NCI-H345 treated with DMSO at 0.1 percent for 48 hours (cell line): ENCODE measurements at regions not wholly inside any gene's neighbourhood (a gene's known extent, or its start where the extent isn't known, plus 50 kb on each side); places are given as distances from the start of the nearest gene placed in this dataset.

Experiments
- DNase-seq: peaks from one replicate; lab custom pipeline; 2025; ENCODE audit not compliant: unreplicated experiment; lab: John Stamatoyannopoulos, UW

DNA sequence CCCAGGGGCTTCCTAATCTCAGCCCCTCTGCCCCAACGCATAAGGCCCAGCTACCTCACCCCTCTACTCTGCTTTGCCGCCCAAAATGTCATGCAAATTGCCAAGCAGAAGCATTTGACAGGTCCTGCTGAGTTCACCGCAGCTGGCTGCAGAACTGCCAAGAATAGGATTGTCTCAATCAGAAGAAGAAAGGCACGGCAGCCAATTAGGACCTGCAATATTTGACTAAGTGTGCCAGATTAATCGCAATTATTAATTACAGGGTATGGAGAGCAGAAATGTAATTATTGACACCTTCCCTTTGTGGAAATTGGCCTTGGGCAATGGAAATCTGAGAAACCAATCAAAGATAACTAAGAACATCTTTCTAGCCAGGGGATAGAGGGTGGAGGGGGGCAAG, 318.6 kb downstream of the LRFN2 start:
- no peak for DNase-seq

DNA sequence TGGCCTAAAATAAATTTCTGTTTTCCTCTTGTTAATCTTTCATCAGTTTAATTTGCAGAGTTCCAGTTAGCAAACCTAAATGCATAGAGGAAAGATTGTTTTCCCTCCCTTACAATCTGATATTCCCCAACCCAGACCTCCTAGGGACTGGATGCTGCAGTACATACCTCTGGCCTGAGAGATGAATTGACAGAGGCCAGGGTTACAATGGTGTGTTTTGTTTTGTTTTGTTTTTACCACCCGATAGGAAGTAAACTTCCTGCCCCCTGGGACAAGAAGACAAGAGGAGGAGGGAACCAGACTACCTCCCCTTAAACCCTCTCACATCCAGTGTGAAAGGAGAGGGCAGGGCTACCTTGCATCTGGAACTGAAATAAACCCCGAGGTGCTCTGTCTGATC, 319.0 kb downstream of the LRFN2 start:
- no peak for DNase-seq

DNA sequence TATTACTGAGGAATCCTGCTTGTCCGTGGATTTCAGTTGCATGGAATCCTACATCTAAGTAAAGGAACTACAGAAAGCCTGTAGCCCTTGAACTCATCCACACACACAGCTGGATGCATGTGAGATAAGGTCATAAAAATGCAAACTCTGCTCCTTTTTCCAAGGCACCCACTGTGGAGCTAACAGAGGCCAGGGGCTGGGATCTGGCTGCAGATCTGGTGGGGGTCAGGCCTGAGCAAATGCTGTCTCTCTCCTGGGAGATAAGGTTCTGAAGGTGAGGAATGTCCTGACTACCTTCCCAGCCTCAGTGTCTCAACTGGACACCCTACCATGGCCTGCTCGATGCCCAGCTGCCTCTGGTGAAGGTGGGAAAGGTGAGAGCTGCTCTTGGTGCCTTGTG, 321.5 kb downstream of the LRFN2 start:
- no peak for DNase-seq

DNA sequence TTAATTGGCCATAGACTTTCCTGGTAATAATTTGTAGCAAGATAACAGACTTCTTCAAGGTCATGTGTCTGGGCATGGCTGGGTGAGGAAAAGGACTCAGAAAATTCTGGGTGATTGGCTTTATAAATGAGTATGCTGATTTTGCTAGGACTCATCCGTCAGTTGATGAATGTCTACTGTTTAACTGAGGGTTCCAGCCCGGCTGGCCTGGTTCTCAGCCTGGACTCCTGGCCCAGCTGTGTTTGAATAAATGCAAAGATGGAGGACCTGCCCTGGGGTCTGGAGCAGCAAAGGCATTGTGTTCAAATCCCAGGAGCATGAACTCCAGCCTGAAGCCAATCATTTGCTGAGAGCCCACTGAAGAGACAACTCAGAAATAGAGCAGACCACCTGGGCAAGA, 323.2 kb downstream of the LRFN2 start:
- no peak for DNase-seq

DNA sequence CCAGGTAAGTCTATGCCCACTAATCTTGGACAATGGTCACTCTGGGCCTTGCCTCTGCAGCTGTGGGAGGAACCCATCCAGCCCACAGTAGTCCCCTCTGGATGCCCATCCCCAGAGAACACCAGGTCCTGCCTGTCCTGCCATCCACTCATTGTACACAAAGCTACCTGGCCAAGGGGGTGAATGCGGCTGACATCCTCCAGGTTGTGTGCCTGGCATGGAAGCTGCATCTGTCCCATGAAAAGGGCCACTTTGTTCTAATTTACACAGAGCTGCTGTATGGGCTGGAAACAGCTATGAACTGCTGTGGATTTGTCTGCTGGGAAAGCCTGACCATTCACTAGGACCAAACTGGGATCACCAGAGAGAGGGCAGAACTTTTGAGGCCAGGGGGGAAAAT, 324.8 kb downstream of the LRFN2 start:
- DNase-seq, result no peak

DNA sequence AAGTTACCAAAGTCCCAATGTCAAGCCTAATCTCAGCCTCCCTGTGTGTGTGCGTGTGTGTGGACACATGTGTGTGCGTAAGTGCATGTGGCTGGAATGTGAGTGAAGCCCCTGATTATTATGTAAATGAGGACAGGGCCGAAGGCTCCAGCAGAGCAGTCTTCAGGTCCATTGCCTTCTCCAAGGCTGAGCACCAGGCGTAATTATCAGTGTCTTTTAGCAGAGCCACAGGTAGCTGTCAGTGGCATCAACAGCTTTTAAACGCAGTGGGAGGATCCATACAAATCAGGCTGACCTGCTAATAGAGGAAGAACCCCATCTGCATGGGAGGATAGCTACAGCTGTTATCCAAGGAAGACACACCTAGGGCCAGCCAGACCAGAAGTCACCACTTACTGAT, 324.3 kb upstream of the MOCS1 start:
- DNase-seq, result no peak

DNA sequence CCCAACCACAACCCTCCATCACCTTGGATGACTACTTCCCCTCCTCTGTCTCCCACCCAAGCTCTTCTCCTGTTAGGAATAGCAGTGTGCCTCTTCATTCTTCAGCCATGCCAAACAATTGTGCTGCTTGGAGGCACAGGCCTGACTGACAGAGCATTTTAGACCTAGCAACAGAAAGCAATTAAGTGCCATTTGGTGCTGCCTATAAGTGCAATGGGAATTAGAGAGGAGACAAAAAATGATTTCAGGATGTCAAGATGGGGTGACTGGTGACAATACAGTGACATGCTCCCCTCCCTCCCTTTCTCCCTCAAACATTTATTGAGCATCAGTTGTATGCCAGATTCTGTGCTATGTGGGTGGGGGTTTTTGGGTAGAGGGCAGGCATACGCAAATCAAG, 322.6 kb upstream of the MOCS1 start:
- no peak for DNase-seq

DNA sequence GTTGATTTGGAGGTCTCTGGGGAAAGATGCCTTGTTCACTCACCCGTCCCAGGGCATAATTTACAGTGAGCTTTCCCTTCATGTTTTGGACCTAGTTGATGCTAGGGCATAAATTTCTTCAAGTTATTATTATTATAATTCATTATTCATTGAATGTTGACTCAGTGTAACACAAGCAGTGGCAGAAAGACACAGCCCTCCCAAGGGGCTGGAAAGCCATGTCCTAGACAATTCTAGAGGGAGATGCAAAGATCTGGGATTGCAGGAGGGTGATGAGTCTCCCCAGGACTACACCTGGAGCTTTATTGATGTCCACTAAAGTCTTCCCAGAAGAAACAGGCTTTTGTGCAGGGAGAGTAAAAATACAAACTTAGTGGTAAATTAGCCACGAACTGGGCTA, 322.0 kb upstream of the MOCS1 start:
- DNase-seq, result no peak

DNA sequence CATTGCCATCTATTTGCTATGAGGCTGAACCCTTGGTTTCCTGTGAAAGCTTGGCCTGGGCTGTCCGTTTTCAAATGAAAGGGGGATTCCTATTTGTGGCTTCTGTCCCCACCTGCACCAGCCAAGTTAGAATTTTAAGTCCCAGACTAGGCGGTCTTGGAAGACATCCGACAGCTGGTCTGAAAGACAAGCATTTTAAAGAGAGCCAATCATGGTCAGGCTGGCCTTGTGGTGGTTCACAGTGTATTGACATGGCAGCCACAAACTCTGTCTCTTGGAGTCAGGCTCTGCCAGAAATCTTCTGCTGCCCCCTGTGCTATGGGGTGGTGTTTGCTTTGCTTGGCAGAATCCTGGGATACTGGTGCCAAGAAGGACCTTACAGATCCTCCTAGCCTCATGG, 319.2 kb upstream of the MOCS1 start:
- DNase-seq, result no peak

DNA sequence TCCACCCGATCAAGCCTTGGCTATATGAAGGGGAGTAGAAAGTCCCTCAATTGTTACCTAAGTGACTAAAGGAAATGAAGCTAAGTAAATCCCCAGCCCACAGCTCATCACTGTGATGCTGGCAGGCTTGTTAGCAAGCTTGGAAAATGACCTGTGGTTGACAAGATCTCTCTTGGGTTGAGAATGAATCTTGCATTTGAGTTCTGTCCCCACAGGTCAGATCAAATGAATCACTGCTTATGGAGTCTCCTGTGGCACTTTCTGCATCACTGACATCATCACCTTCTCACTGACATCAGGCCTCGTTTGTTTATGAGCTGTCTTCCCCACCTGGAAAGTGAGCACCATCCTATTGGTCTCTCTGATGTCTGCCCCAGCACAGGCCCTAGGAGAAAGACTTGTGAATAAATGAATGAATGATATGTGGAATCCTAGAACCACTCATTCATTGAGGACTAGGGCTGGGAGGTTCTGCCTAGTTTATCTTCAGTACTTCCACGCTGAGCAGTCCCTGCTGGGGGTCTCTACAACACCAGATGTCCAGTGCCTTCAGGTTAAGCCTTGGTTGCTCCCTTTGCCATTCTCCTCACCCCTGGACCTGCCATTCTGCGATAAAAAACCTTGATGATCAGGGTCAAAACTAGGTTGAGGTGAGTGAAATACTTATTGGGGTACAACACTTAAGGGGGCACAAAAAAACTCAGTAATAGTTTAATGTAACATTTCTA, 318.4 kb upstream of the MOCS1 start:
- no peak for DNase-seq

DNA sequence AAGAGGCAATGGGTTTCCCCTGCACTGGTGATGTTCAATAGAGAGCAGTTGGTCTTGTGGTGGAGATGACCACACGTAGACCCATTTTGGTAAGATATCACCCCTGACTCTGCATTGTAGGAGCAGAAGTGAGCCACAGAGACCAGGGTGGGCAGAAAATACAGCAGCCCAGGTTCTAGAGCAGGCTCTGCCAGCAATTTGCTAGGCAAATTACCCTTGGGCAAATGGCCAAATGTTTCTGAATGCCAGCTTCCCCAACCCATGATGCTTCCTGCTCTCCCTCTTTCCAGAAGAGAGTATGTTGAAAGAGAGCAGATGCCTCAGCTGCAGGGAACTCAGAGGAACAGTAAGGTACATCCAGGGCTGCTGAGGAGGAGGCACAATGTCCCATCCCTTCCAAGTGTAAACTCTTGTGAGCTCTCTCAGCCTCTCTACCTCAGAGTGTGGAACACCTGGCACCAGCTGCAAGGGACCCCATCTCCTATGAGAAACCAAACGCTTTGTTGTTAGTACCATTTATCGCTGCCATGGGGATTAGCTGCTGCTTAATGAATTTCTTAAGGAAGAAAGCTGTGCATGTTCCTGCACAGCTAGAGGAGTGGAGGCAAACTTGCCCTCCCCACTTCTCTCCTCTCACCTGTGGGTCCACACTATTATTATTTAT, 317.5 kb upstream of the MOCS1 start:
- DNase-seq, result peak; percentile 26

DNA sequence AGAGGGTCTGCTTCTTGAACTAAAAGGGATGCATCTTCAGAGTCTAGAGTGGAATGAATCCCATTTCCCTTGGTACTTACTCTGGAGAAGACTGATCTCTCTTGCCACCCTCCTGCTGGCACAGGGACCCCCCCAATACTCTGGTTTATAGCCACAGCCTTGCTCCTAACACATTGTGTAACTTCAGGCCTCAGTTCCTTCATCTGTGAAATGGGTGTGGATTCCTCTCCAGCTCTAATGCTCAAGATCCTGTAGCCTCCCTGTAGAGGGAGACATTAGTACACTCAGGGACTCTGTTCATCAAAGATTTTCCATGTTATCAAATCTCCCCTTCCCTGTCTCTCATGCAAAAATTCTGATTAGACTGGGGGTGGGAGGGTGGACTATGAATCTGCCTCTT, 315.7 kb upstream of the MOCS1 start:
- DNase-seq, result no peak

DNA sequence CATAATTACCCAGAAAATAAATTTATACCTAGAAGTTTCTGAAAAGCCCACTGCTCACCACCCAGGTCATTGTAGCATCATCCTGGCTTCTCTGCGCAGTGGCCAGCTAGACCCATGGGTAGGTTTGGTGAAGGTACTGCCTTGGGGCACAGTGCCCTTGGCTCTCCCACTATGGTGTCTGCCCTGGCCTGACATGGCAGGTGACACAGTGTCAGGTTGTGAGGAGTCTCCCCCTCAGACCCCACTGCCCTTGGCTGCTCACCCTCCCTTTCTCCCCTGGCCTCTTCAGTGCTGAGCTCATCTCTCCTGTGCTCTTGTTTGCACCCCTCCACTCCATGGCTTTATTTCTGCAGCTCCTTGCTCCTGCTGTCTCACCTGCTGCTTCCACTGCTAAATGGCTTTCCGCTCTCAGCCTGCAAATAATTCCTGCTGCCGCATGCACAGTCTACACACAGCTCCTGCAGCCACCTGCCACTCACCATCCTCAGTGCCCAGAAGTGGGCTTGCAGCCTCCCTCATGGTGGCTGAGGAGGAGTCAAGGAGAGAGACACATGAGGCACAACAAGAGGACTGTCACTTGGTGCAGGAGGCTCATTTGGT, 313.4 kb upstream of the MOCS1 start:
- peak; percentile 36 for DNase-seq

DNA sequence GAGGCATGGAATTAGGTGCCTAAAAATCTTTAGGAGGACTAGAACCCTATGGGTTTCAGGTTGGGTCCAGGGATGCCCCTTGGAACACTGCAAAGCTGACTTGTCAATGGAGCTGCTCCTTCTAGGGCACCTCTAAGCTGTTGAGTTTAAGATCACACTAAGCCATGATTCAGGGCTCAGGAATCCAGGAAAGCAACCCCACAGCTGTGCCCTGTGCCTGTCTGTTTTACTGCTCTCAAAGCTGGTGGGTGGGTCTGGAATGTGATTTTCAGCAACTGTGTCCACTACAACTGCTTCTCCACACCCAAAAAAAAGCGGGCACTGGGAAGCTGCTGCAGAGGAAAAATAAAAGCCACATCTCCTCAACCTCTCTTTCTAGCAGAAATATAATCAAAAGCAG, 310.4 kb upstream of the MOCS1 start:
- DNase-seq, result no peak

DNA sequence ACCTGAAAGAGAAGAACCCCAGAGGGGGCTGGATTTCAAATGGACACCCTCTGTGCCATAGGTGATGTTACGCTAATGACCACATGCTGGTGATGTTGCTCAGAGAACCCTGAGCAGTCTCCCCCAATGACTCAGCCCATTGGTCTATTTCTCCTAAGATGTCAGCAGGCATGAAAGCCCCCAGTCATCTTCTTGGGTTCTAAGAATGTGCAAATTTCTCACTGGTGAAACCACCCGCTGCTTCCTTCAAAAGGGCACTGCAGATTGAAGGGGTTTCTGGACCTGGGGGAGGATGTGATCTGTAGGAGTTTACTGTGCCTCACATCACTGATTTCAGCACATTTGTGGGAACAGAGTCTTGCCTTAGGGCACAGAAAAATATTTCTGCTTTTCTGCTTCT, 298.4 kb upstream of the MOCS1 start:
- no peak for DNase-seq

DNA sequence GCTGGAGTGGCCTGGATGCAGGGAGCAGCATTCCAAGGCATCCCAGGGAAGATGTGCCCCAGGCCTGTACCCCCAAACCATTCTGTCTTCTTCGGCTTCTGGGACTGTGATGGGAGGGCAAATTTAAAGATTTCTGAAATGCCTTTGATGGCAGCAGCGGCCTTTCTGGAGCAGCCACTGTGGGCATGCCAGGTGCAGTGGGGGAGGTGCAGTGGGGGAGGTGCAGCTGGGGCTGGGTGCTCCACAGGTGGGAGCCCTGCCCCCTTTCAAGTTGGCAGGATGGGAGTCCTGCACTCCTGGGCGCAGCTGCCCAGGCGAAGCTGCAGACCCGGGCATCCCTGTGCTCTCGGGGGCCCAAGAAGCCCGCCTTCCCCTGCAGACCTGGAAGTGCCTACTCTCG, 293.5 kb upstream of the MOCS1 start:
- no peak for DNase-seq

DNA sequence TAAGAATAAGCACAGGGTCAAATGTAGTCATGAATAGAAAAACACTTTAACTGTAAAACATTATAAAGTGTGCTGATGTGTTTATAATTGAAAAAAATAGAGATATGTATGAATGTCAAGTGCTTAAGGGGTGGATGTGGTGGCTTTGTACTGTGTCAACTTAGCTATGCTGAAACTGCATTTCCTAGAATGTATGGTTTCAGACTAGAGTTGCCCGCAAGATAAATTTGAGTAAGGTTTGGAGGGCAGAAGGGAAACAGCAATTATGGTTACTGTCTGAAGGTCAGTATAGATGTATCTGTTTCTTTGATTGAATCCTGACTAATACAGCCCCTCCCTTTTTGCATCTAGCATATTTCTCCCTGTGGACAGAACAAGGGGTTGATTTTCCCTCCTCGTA, 288.1 kb upstream of the MOCS1 start:
- DNase-seq, result no peak

DNA sequence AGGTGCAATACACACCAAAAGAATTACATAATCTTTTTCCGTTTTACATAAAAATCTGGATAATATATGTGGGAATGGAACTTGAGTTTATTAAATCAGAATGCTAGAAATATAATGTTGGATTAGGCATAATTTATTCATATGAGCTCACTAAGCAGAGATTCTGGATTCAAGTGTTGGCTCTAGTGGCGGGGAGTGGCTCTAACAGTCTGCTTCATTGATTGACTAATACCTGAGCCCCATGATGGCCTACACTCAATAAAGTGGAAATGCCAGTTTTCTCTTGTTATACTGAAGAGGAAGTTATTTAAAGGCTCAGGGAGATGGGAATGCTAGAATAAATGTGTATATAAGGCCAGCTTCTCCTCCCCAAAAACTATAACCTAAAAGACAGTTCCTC, 285.5 kb upstream of the MOCS1 start:
- no peak for DNase-seq

DNA sequence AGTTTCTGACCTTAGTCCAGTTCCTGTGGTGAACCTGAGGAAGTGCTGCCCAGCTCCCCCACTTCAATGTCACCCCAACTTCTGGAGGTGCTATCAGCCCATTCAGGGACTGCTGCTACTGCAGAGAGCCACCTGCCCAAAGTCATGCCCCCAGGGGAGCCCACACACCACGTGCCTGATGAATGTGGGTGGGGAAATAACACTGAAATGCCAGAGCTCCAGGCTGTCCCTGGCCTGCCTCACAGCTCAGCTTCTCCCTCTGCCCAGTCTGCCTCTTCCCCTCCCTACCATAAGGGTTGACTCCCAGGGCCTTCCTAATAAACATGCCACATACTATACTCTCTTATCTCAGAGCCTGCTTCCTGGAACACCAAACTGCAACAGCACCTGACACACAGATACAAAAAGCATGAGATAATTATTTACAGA, 276.4 kb upstream of the MOCS1 start:
- no peak for DNase-seq

DNA sequence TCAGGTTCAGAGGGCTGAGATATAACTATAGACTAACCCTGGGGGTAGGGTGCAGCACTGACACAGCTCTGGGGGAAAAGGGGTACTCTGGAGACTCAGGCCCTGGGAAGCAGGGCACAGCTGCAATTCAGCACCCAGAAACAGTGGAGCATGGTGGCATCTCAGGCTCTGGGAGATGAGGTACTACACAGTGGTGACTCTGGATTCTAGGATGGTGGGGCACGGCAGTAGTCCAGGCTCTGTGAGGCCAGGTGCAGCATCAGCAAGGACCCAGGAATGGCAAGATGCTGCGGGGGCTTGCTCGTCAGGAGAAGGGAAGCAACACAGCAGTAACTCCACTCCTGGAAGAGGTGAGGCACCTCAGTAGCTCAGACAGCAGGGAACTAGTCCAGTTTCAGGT, 271.5 kb upstream of the MOCS1 start:
- DNase-seq, result no peak

DNA sequence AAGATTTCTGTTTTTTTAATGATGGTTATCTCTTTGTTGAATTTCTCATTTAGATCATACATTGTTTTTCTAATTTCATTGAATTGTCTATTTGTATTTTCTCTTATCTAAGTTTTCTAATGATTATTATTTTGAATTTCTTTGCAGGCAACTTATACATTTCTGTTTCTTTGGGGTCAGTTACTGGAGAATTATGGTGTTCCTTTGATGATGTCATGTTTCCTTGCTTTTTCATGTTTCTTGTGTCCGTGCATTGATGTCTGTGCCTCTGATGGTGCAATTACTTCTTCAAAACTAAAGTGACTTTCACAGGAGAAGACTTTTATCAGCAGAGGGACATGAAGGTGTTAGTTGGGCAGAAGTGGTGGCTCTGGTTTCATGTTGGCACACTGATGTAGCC, 270.7 kb upstream of the MOCS1 start:
- DNase-seq, result no peak

DNA sequence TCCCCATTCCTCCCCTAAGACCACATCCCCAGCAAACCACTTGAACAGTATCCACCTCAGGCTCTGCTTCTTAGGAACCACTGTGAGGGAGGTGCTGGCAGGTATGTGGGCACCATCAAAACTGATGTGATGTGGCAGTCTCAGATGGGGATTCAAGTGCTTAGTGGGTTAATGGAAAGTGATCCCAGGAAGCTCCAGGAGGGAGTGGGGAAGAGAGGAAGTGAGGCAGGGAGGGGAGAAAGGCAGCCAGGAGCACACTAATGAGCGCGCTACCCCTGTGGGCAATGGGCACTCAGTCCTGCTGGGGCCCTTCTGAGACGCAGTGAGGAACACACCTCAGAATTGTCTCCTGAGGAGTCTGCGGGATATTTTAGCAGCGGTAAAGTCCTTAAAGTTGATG, 263.1 kb upstream of the MOCS1 start:
- DNase-seq, result no peak

DNA sequence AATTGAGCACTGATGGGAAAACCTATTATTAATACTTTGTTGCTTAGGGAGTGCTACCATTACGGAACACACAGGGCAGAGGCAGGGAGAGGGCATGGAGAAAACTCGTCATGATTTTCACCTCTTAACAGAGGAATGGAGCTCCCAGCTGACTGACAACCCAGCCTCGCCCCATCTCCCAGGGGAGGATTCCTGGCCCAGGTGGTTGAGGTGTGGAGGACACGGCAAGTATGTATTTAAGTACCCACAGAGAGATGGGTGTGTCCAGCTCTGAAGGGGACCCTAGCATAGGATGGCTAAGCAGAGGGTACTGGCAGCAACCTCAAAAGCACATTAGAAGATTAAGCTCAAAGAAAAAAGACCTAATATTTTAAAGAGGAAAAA, 261.9 kb upstream of the MOCS1 start:
- no peak for DNase-seq
